ENCODE measurements at regions not wholly inside any gene's neighbourhood (a gene's known extent, or its start where the extent isn't known, plus 50 kb on each side); places are given as distances from the start of the nearest gene placed in this dataset.

DNA sequence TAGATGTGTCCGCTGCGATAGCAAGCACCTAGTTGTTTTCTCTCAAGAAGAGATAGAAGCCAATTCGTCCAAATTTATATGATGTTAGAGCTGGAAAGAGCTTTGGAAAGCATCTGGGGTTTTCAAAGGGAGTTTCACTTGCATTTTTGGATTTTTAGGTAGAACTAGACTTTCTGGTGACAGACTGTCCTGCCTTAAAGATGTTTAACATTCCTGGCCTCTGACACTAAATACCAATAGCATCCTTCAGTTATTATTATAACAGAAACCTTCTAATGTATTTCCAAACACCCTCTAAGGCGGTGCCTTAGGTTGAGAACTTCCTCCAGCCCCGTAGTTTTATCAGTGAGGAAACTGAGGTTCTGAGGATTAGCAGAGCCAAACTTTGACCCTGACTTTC lies 305.3 kb downstream of the SATB1 start:
- WGBS, 2 donors (ENCODE audit: low coverage in 1 of 2) = 65 to 74% methylated on average over 5 of the region's 5 CpGs
- in situ Hi-C loops (cut with MboI; ENCODE audit: low pct_ligation_motif_present in 1 of 4, low pct_unique_long_range_greater_than_20kb in 1 of 4, low sequenced_read_pairs in 3 of 4) (no loop called here), intact Hi-C loops (cut with DNase I; ENCODE audit: low total_unique reads) (no loop called here)

DNA sequence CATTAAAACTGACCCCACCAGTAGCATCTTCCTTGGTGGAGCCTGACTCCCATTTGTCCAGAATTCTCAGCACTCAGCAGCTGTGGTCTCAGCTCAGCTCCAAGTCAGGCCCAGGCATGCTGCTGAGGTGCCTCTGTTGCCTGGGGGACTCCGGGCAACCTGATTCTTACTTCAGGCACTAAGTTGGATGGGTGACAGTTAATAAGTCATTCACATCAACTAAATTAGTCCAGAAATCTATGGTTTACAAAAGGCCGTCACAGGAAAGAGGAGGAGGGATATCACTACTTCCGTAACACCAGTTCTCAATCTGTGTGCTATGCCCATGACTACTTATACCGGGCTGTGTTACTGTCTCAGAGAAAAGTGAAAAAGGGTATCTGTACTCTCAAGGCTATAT lies 310.2 kb downstream of the SATB1 start:
- no peak overlapping the region for H3K4me3 ChIP-seq
- DNase-seq = no peak
- WGBS, 2 donors (ENCODE audit: low coverage in 1 of 2) = 92 to 93% methylated on average over 3 to 4 of the region's 4 CpGs
- H3K9me3 ChIP-seq = no peaks in the 10 kb centered on the region
- TF ChIP-seq POLR2AphosphoS5 (IDR thresholded peaks at IDR 0.05) (no peak), POLR2A (IDR thresholded peaks at IDR 0.05) (no peak), EP300 (IDR thresholded peaks at IDR 0.05; ENCODE audit: low read depth) (no peak)
- TF ChIP-seq, protein P1, sequence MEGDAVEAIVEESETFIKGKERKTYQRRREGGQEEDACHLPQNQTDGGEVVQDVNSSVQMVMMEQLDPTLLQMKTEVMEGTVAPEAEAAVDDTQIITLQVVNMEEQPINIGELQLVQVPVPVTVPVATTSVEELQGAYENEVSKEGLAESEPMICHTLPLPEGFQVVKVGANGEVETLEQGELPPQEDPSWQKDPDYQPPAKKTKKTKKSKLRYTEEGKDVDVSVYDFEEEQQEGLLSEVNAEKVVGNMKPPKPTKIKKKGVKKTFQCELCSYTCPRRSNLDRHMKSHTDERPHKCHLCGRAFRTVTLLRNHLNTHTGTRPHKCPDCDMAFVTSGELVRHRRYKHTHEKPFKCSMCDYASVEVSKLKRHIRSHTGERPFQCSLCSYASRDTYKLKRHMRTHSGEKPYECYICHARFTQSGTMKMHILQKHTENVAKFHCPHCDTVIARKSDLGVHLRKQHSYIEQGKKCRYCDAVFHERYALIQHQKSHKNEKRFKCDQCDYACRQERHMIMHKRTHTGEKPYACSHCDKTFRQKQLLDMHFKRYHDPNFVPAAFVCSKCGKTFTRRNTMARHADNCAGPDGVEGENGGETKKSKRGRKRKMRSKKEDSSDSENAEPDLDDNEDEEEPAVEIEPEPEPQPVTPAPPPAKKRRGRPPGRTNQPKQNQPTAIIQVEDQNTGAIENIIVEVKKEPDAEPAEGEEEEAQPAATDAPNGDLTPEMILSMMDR (IDR thresholded peaks at IDR 0.05) = no peak
- H3K36me3 ChIP-seq = no peaks in the 10 kb centered on the region
- no peak overlapping the region for H3K27ac ChIP-seq
- H3K27me3 ChIP-seq = no peaks in the 10 kb centered on the region
- no peaks in the 10 kb centered on the region for H3K4me1 ChIP-seq
- intact Hi-C loops (cut with DNase I; ENCODE audit: low total_unique reads) (no loop called here), in situ Hi-C loops (cut with MboI; ENCODE audit: low pct_ligation_motif_present in 1 of 4, low pct_unique_long_range_greater_than_20kb in 1 of 4, low sequenced_read_pairs in 3 of 4) (no loop called here)

More for the DNA sequence above, 305.3 kb downstream of the SATB1 start:
- Histone ChIP-seq H3K4me1 (no peaks in the 10 kb centered on the region), H3K27me3 (no peaks in the 10 kb centered on the region), H3K9me3 (no peaks in the 10 kb centered on the region), H3K4me3 (no peak overlapping the region), H3K36me3 (no peaks in the 10 kb centered on the region), H3K27ac (no peak overlapping the region)
- DNase-seq = no peak
- TF ChIP-seq POLR2AphosphoS5 (IDR thresholded peaks at IDR 0.05) = no peak
- no peak for TF ChIP-seq POLR2A (IDR thresholded peaks at IDR 0.05)
- TF ChIP-seq EP300 (IDR thresholded peaks at IDR 0.05; ENCODE audit: low read depth) = no peak
- TF ChIP-seq, protein P1 (IDR thresholded peaks at IDR 0.05) = no peak

DNA sequence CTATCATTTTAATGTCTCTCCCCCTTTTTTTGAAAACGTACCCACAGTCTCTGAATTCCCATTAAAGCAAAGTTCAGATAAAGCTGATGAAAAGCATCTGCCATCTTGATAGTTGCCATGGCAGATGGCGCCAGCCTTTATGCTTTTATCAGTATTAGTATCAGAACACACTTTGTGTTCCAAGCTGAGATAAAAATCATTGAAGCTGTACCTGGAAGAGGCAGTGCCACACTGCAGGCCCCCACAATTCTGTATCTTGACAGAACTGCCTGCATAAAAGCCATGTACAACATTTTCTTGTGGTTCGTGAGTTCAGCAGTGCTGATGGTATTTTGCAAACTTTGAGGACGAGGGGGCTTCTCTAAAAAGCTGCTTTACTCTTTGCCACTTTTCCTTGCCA lies 311.7 kb downstream of the SATB1 start:
- no peaks in the 10 kb centered on the region for H3K27me3 ChIP-seq
- no peak overlapping the region for H3K27ac ChIP-seq
- H3K4me1 ChIP-seq = no peaks in the 10 kb centered on the region
- no peak overlapping the region for H3K4me3 ChIP-seq
- intact Hi-C loops (cut with DNase I; ENCODE audit: low total_unique reads) (no loop called here), in situ Hi-C loops (cut with MboI; ENCODE audit: low pct_ligation_motif_present in 1 of 4, low pct_unique_long_range_greater_than_20kb in 1 of 4, low sequenced_read_pairs in 3 of 4) (no loop called here)
- no peak for TF ChIP-seq EP300 (IDR thresholded peaks at IDR 0.05; ENCODE audit: low read depth)
- TF ChIP-seq, protein P1 (IDR thresholded peaks at IDR 0.05) = no peak
- no peak for TF ChIP-seq POLR2A (IDR thresholded peaks at IDR 0.05)
- TF ChIP-seq POLR2AphosphoS5 (IDR thresholded peaks at IDR 0.05) = no peak
- no peaks in the 10 kb centered on the region for H3K36me3 ChIP-seq
- DNase-seq = no peak
- H3K9me3 ChIP-seq = no peaks in the 10 kb centered on the region
- 81 to 84% methylated on average over 3 to 4 of the region's 4 CpGs for WGBS, 2 donors (ENCODE audit: low coverage in 1 of 2)

DNA sequence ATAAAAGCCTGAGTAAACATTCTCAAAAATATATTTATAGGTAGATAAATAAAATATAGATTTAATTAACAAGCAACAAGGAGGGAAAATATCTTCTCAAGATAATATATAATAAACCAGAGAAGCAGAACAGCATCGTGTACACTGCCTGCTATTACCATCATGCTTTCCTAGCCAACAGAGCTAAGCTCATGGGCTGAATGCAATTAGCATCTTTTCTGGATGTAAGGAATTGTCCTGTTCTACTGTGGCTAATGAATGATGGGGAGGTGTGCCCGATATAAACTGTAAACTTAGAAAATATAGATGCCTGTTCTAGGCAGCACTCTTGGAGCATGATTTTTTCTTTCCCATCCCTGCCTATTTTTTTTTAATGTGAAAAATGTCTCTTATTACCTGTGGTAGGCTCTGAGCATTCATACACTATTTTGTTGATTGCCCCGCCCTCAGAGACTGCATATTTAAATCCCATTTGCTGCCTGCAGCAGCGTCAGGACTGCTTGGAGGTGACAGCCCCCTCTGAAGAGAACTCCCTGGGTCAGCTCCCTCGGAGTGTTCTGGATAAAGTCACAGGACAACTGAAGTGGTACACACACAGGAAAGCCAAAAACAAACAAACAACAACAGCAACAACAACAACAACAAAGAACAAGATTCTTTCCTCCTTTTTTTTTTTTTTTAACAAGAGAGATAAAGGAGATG lies 312.3 kb downstream of the SATB1 start:
- 62 to 73% methylated on average over 4 to 5 of the region's 5 CpGs for WGBS, 2 donors (ENCODE audit: low coverage in 1 of 2)
- intact Hi-C loops (cut with DNase I; ENCODE audit: low total_unique reads) = no loop called here

More for the DNA sequence above, 312.3 kb downstream of the SATB1 start:
- Histone ChIP-seq H3K4me3 (no peak overlapping the region), H3K4me1 (no peaks in the 10 kb centered on the region), H3K9me3 (no peaks in the 10 kb centered on the region), H3K27ac (no peak overlapping the region), H3K27me3 (no peaks in the 10 kb centered on the region), H3K36me3 (no peaks in the 10 kb centered on the region)
- no peak for DNase-seq
- in situ Hi-C loops (cut with MboI; ENCODE audit: low pct_ligation_motif_present in 1 of 4, low pct_unique_long_range_greater_than_20kb in 1 of 4, low sequenced_read_pairs in 3 of 4) = no loop called here
- no peak for TF ChIP-seq EP300 (IDR thresholded peaks at IDR 0.05; ENCODE audit: low read depth)
- TF ChIP-seq POLR2AphosphoS5 (IDR thresholded peaks at IDR 0.05) = no peak
- no peak for TF ChIP-seq POLR2A (IDR thresholded peaks at IDR 0.05)
- TF ChIP-seq, protein P1 (IDR thresholded peaks at IDR 0.05) = no peak
